ENCODE measurements at regions not wholly inside any gene's neighbourhood (a gene's known extent, or its start where the extent isn't known, plus 50 kb on each side); places are given as distances from the start of the nearest gene placed in this dataset.

GRCh38 chr5:51582871-51583394 lies 199.7 kb downstream of the ISL1 start:
- DNase-seq (ENCODE audit: insufficient read length, low spot score, missing footprints): no peak
- Histone ChIP-seq H3K79me2 (ENCODE audit: insufficient read depth, low read length) (no peaks in the 10 kb centered on the region), H4K20me1 (ENCODE audit: insufficient read depth, low read length) (no peaks in the 10 kb centered on the region), H2AFZ (ENCODE audit: low read length) (no peak overlapping the region), H3K9me3 (ENCODE audit: low read depth, low read length) (no peaks in the 10 kb centered on the region), H3K4me3 (ENCODE audit: insufficient read depth, low read length) (no peak overlapping the region), H3K36me3 (ENCODE audit: insufficient read depth, low read length) (no peaks in the 10 kb centered on the region), H3K27ac (ENCODE audit: low read depth, low read length) (no peak overlapping the region), H3K27me3 (ENCODE audit: insufficient read depth, low read length) (no peaks in the 10 kb centered on the region), H3K4me2 (ENCODE audit: insufficient read depth, low read length) (no peak overlapping the region), H3K4me1 (ENCODE audit: insufficient read depth, low read length) (no peaks in the 10 kb centered on the region)
- no peak for TF ChIP-seq CTCF (IDR thresholded peaks at IDR 0.05; ENCODE audit: extremely low read depth, low read depth, low read length)

DNA sequence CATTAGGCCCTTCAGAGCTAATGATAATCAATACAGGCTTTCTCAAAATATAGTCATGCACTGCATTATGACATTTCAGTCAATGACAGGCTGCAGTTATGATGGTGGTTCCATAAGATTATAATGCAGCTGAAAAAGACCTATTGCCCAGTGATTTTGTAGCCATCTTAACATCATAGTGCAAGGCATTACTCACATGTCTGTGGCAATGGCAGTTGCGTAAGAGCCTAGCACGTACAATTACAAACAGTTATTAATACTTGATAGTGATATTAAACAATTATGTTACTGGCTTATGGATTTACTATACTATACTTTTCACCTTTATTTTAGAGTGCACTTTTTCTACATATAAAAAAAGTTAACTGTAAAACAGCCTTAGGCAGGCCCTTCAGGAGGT lies 214.8 kb downstream of the ISL1 start:
- no peak for TF ChIP-seq CTCF (IDR thresholded peaks at IDR 0.05; ENCODE audit: extremely low read depth, low read depth, low read length)

DNA sequence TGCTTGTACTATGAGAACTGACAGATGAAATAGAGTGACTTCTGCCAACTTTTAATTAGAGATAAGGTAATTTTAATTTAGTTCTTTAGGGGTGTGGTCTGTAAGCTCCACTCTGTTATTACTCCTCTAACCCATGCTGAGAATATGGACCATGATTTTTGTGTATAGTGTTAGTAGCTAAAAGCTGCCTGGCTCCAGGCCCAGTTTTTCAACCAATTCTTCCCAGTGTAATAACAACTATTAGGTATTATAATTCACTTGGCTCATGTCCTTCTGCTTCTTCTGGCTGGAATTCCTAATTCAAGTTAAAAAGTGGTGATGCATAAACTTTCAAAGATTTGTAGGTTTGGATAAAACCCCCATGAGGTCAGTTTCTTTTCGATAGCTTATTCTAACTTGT lies 216.3 kb downstream of the ISL1 start:
- DNase-seq (ENCODE audit: insufficient read length, low spot score, missing footprints): no peak
- H4K20me1 ChIP-seq (ENCODE audit: insufficient read depth, low read length): no peaks in the 10 kb centered on the region
- H2AFZ ChIP-seq (ENCODE audit: low read length): no peak overlapping the region
- peaks cover 5% of the 10 kb centered on the region for H3K9me3 ChIP-seq (ENCODE audit: low read depth, low read length)
- TF ChIP-seq CTCF (IDR thresholded peaks at IDR 0.05; ENCODE audit: extremely low read depth, low read depth, low read length): no peak
- H3K4me2 ChIP-seq (ENCODE audit: insufficient read depth, low read length): no peak overlapping the region
- no peaks in the 10 kb centered on the region for H3K36me3 ChIP-seq (ENCODE audit: insufficient read depth, low read length)
- H3K4me3 ChIP-seq (ENCODE audit: insufficient read depth, low read length): no peak overlapping the region
- no peaks in the 10 kb centered on the region for H3K79me2 ChIP-seq (ENCODE audit: insufficient read depth, low read length)
- H3K27ac ChIP-seq (ENCODE audit: low read depth, low read length): no peak overlapping the region
- no peaks in the 10 kb centered on the region for H3K4me1 ChIP-seq (ENCODE audit: insufficient read depth, low read length)
- H3K27me3 ChIP-seq (ENCODE audit: insufficient read depth, low read length): no peaks in the 10 kb centered on the region

More for the DNA sequence above, 214.8 kb downstream of the ISL1 start:
- Histone ChIP-seq H3K4me3 (ENCODE audit: insufficient read depth, low read length) (no peak overlapping the region), H3K4me2 (ENCODE audit: insufficient read depth, low read length) (no peak overlapping the region), H3K27me3 (ENCODE audit: insufficient read depth, low read length) (no peaks in the 10 kb centered on the region), H4K20me1 (ENCODE audit: insufficient read depth, low read length) (no peaks in the 10 kb centered on the region), H2AFZ (ENCODE audit: low read length) (no peak overlapping the region), H3K36me3 (ENCODE audit: insufficient read depth, low read length) (no peaks in the 10 kb centered on the region), H3K9me3 (ENCODE audit: low read depth, low read length) (no peaks in the 10 kb centered on the region), H3K79me2 (ENCODE audit: insufficient read depth, low read length) (no peaks in the 10 kb centered on the region), H3K4me1 (ENCODE audit: insufficient read depth, low read length) (no peaks in the 10 kb centered on the region), H3K27ac (ENCODE audit: low read depth, low read length) (no peak overlapping the region)
- no peak for DNase-seq (ENCODE audit: insufficient read length, low spot score, missing footprints)

GRCh38 chr5:51604324-51604723 lies 221.1 kb downstream of the ISL1 start:
- H3K36me3 ChIP-seq (ENCODE audit: insufficient read depth, low read length): no peaks in the 10 kb centered on the region
- peaks cover 5% of the 10 kb centered on the region for H3K9me3 ChIP-seq (ENCODE audit: low read depth, low read length)
- no peak for TF ChIP-seq CTCF (IDR thresholded peaks at IDR 0.05; ENCODE audit: extremely low read depth, low read depth, low read length)
- H2AFZ ChIP-seq (ENCODE audit: low read length): no peak overlapping the region
- no peaks in the 10 kb centered on the region for H3K4me1 ChIP-seq (ENCODE audit: insufficient read depth, low read length)
- no peak overlapping the region for H3K4me2 ChIP-seq (ENCODE audit: insufficient read depth, low read length)
- no peak overlapping the region for H3K27ac ChIP-seq (ENCODE audit: low read depth, low read length)
- H3K4me3 ChIP-seq (ENCODE audit: insufficient read depth, low read length): no peak overlapping the region
- H4K20me1 ChIP-seq (ENCODE audit: insufficient read depth, low read length): no peaks in the 10 kb centered on the region
- DNase-seq (ENCODE audit: insufficient read length, low spot score, missing footprints): no peak
- no peaks in the 10 kb centered on the region for H3K79me2 ChIP-seq (ENCODE audit: insufficient read depth, low read length)
- H3K27me3 ChIP-seq (ENCODE audit: insufficient read depth, low read length): no peaks in the 10 kb centered on the region

All from osteoblast (primary cell).